Large intestine (tissue), 3 donors: ENCODE measurements at regions not wholly inside any gene's neighbourhood (a gene's known extent, or its start where the extent isn't known, plus 50 kb on each side); places are given as distances from the start of the nearest gene placed in this dataset.

Experiments
- DNase-seq, 2 donors: peaks; one replicate each; pipeline versions ENCODE4 v3.0.0 to v3.0.0-alpha.2; 2013
- H3K27ac ChIP-seq: one replicate; pipeline ENCODE4 v1.5.1; 2013; ENCODE audit warnings: low read length
- H3K27me3 ChIP-seq: 2 replicates; pipeline ENCODE4 v1.6.1; 2013; ENCODE audit warnings: low read length; ENCODE audit not compliant: control insufficient read depth, insufficient read depth
- H3K36me3 ChIP-seq: 2 replicates; pipeline ENCODE4 v1.6.1; 2013; ENCODE audit warnings: low read length; ENCODE audit not compliant: control insufficient read depth, insufficient read depth
- H3K4me1 ChIP-seq: one replicate; pipeline ENCODE4 v1.6.1; 2013; ENCODE audit warnings: low read length; ENCODE audit not compliant: control insufficient read depth, insufficient read depth
- H3K4me3 ChIP-seq: one replicate; pipeline ENCODE4 v1.5.1; 2013; ENCODE audit warnings: low read length
- H3K9me3 ChIP-seq: one replicate; pipeline ENCODE4 v1.6.1; 2013; ENCODE audit warnings: mild to moderate bottlenecking, low read depth, low read length, moderate library complexity; ENCODE audit not compliant: control insufficient read depth
- WGBS: methylation state at CpG from one replicate; pipeline ENCODE4 v1.1.5; 2013; ENCODE audit warnings: low lambda C conversion rate; ENCODE audit not compliant: insufficient coverage; 5-methylcytosine and 5-hydroxymethylcytosine counted together

GRCh38 chr3:43874731-43875130, 184.0 kb downstream of the ABHD5 start:
- WGBS = no CpG with 5 or more reads among the region's 1 CpG
- Histone ChIP-seq H3K4me3 (no peak overlapping the region), H3K9me3 (no peaks in the 10 kb centered on the region), H3K27me3 (peaks cover 21% of the 10 kb centered on the region), H3K4me1 (no peaks in the 10 kb centered on the region), H3K36me3 (no peaks in the 10 kb centered on the region), H3K27ac (no peak overlapping the region)
- DNase-seq = no peak

GRCh38 chr3:43876648-43877047, 185.9 kb downstream of the ABHD5 start:
- Histone ChIP-seq H3K4me1 (no peaks in the 10 kb centered on the region), H3K4me3 (no peak overlapping the region), H3K9me3 (no peaks in the 10 kb centered on the region), H3K27me3 (peaks cover 5% of the 10 kb centered on the region), H3K36me3 (no peaks in the 10 kb centered on the region), H3K27ac (no peak overlapping the region)
- WGBS = 90% methylated on average over 2 of the region's 2 CpGs
- DNase-seq = no peak

GRCh38 chr3:43879166-43879565, 188.4 kb downstream of the ABHD5 start:
- DNase-seq = peak in 1 of 2 donors; percentile 46
- no peaks in the 10 kb centered on the region for H3K9me3 ChIP-seq
- no peaks in the 10 kb centered on the region for H3K36me3 ChIP-seq
- H3K4me1 ChIP-seq = no peaks in the 10 kb centered on the region
- no peaks in the 10 kb centered on the region for H3K27me3 ChIP-seq
- no peak overlapping the region for H3K4me3 ChIP-seq
- WGBS = no CpG with 5 or more reads among the region's 4 CpGs
- H3K27ac ChIP-seq = no peak overlapping the region

- Histone ChIP-seq H3K27me3 (peaks cover 2% of the 10 kb centered on the region), H3K9me3 (no peaks in the 10 kb centered on the region), H3K27ac (no peak overlapping the region), H3K4me3 (no peak overlapping the region), H3K4me1 (no peaks in the 10 kb centered on the region), H3K36me3 (no peaks in the 10 kb centered on the region)
- DNase-seq = no peak
- 83% methylated on average over 1 of the region's 11 CpGs for WGBS
Observed at GRCh38 chr3:43882976-43883680, 192.4 kb downstream of the ABHD5 start.

GRCh38 chr3:43883729-43884396, 193.1 kb downstream of the ABHD5 start:
- Histone ChIP-seq H3K27ac (no peak overlapping the region), H3K36me3 (no peaks in the 10 kb centered on the region), H3K9me3 (no peaks in the 10 kb centered on the region), H3K4me1 (no peaks in the 10 kb centered on the region), H3K27me3 (peaks cover 2% of the 10 kb centered on the region), H3K4me3 (no peak overlapping the region)
- DNase-seq = no peak
- WGBS = 100% methylated on average over 1 of the region's 10 CpGs

GRCh38 chr3:43884581-43884980, 193.8 kb downstream of the ABHD5 start:
- no CpG with 5 or more reads among the region's 7 CpGs for WGBS
- no peak overlapping the region for H3K27ac ChIP-seq
- H3K4me1 ChIP-seq = no peaks in the 10 kb centered on the region
- no peaks in the 10 kb centered on the region for H3K36me3 ChIP-seq
- no peaks in the 10 kb centered on the region for H3K9me3 ChIP-seq
- H3K4me3 ChIP-seq = no peak overlapping the region
- H3K27me3 ChIP-seq = peaks cover 2% of the 10 kb centered on the region
- no peak for DNase-seq

GRCh38 chr3:43885908-43886618, 195.3 kb downstream of the ABHD5 start:
- no peak overlapping the region for H3K27ac ChIP-seq
- H3K36me3 ChIP-seq = no peaks in the 10 kb centered on the region
- H3K27me3 ChIP-seq = peaks cover 9% of the 10 kb centered on the region
- no peaks in the 10 kb centered on the region for H3K4me1 ChIP-seq
- 86% methylated on average over 2 of the region's 3 CpGs for WGBS
- H3K9me3 ChIP-seq = no peaks in the 10 kb centered on the region
- no peak overlapping the region for H3K4me3 ChIP-seq
- DNase-seq = no peak

GRCh38 chr3:43892061-43892460, 201.3 kb downstream of the ABHD5 start:
- H3K27me3 ChIP-seq = peaks cover 53% of the 10 kb centered on the region
- DNase-seq = no peak
- 100% methylated on average over 2 of the region's 6 CpGs for WGBS
- H3K27ac ChIP-seq = no peak overlapping the region
- no peaks in the 10 kb centered on the region for H3K9me3 ChIP-seq
- H3K4me3 ChIP-seq = no peak overlapping the region
- H3K4me1 ChIP-seq = peaks cover 6% of the 10 kb centered on the region
- H3K36me3 ChIP-seq = no peaks in the 10 kb centered on the region

- peaks cover 53% of the 10 kb centered on the region for H3K27me3 ChIP-seq
- no peaks in the 10 kb centered on the region for H3K36me3 ChIP-seq
- DNase-seq = no peak
- peaks cover 6% of the 10 kb centered on the region for H3K4me1 ChIP-seq
- WGBS = no CpG with 5 or more reads among the region's 7 CpGs
- H3K9me3 ChIP-seq = no peaks in the 10 kb centered on the region
- H3K27ac ChIP-seq = no peak overlapping the region
- no peak overlapping the region for H3K4me3 ChIP-seq
Observed at GRCh38 chr3:43892526-43892925, 201.8 kb downstream of the ABHD5 start.

GRCh38 chr3:43893727-43894126, 203.0 kb downstream of the ABHD5 start:
- no peaks in the 10 kb centered on the region for H3K36me3 ChIP-seq
- no peak for DNase-seq
- WGBS = no CpG with 5 or more reads among the region's 14 CpGs
- no peaks in the 10 kb centered on the region for H3K9me3 ChIP-seq
- H3K4me1 ChIP-seq = peaks cover 6% of the 10 kb centered on the region
- peaks cover 54% of the 10 kb centered on the region for H3K27me3 ChIP-seq
- H3K4me3 ChIP-seq = peak overlapping the region; percentile 45
- no peak overlapping the region for H3K27ac ChIP-seq
